Stomach (tissue), 8 donors: ENCODE measurements at regions not wholly inside any gene's neighbourhood (a gene's known extent, or its start where the extent isn't known, plus 50 kb on each side); places are given as distances from the start of the nearest gene placed in this dataset.

Source experiments
- DNase-seq, 2 donors: peaks; one replicate each; pipeline versions ENCODE4 v3.0.0 to v3.0.0-alpha.2; 2013 to 2019
- H3K27ac ChIP-seq, 5 donors: fragments of 200-600 bp in 4 of 5; sonication (generic) in 4 of 5; one replicate each; pipeline ENCODE4 v1.5.1; 2013 to 2019; ENCODE audit warnings: mild to moderate bottlenecking in 1 of 5, moderate library complexity in 1 of 5
- H3K27me3 ChIP-seq, 3 donors: fragments of 200-600 bp; sonication (generic); one replicate each; pipeline ENCODE4 v1.5.1; 2017 to 2019; ENCODE audit warnings: mixed run types in 1 of 3
- H3K36me3 ChIP-seq, 4 donors: fragments of 200-600 bp; sonication (generic); 1 replicate in 3 of 4; 2 replicates in 1 of 4; pipeline ENCODE4 v1.5.1; 2016 to 2019
- H3K4me1 ChIP-seq, 4 donors: fragments of 200-600 bp; sonication (generic); one replicate each; pipeline ENCODE4 v1.5.1; 2016 to 2019
- H3K4me3 ChIP-seq, 4 donors: fragments of 200-600 bp; sonication (generic) in 3 of 4; one replicate each; pipeline ENCODE4 v1.5.1; 2016 to 2019; ENCODE audit warnings: mild to moderate bottlenecking in 1 of 4
- H3K9me3 ChIP-seq, 4 donors: fragments of 200-600 bp; sonication (generic); one replicate each; pipeline ENCODE4 v1.5.1; 2016 to 2019
- CTCF ChIP-seq, 7 experiments: fragments of 450-650 bp in 4 of 7; fragments of 200-600 bp in 3 of 7; sonication (generic) in 3 of 7; IDR thresholded peaks; one replicate each; pipeline ENCODE4 v1.5.1; 2016 to 2019; ENCODE audit warnings: antibody characterized with exemption in 7 of 7, control low read depth in 2 of 7, mild to moderate bottlenecking in 1 of 7
- EP300 ChIP-seq: sonication (generic); formaldehyde crosslinking; IDR thresholded peaks from one replicate; pipeline ENCODE4 v1.6.1; 2017; ENCODE audit warnings: antibody characterized with exemption
- POLR2A ChIP-seq, 4 donors: fragments of 450-650 bp; IDR thresholded peaks; one replicate each; pipeline ENCODE4 v1.6.1; 2016; ENCODE audit warnings: antibody characterized with exemption in 4 of 4, control low read depth in 2 of 4, mild to moderate bottlenecking in 1 of 4, moderate library complexity in 1 of 4
- POLR2AphosphoS5 ChIP-seq, 3 donors: sonication (generic); formaldehyde crosslinking; IDR thresholded peaks; one replicate each; pipeline ENCODE4 v1.6.1; 2016; ENCODE audit warnings: antibody characterized with exemption in 3 of 3
- WGBS, 5 donors: extraction: QIAGEN DNeasy Blood & Tissue Kit in 3 of 5; methylation state at CpG; one replicate each; pipeline versions ENCODE4 v1.1.5 to v1.1.7; 2013 to 2018; 5-methylcytosine and 5-hydroxymethylcytosine counted together
- intact Hi-C: fragments of 100-400 bp; cut with DNase I; formaldehyde crosslinking; loops from one replicate; pipeline ENCODE4 v1.15.1; 2023; ENCODE audit warnings: low total_unique reads
- donor health status: healthy with polysubstance abuse.
- donor health status: Bipolar disorder and iron deficiency.
- donor health status: healthy.

- Histone ChIP-seq H3K4me3 (no peak overlapping the region), H3K9me3 (no peaks in the 10 kb centered on the region), H3K4me1 (peaks cover 0 to 6% (median 0%) of the 10 kb centered on the region in 4 donors), H3K36me3 (no peaks in the 10 kb centered on the region), H3K27ac (no peak overlapping the region), H3K27me3 (peaks cover 0 to 2% (median 0%) of the 10 kb centered on the region in 3 donors)
- intact Hi-C loops: no loop called here
- WGBS, 5 donors: 76 to 89% (median 79%) methylated on average over 5 of the region's 5 CpGs
- peak in 1 of 2 donors; percentile 55 for DNase-seq
- no peak for TF ChIP-seq POLR2AphosphoS5 (IDR thresholded peaks at IDR 0.05)
- TF ChIP-seq CTCF (IDR thresholded peaks at IDR 0.05): no peak
- TF ChIP-seq POLR2A (IDR thresholded peaks at IDR 0.05): no peak
- TF ChIP-seq EP300: no peak
Observed at GRCh38 chr5:171659896-171660295, 125.7 kb upstream of the SMIM23 start.

- no peak overlapping the region for H3K27ac ChIP-seq
- no peaks in the 10 kb centered on the region for H3K27me3 ChIP-seq
- 69 to 85% (median 79%) methylated on average over 7 to 9 of the region's 9 CpGs for WGBS, 5 donors
- H3K36me3 ChIP-seq: no peaks in the 10 kb centered on the region
- peaks cover 0 to 6% (median 0%) of the 10 kb centered on the region in 4 donors for H3K4me1 ChIP-seq
- DNase-seq: peak in 1 of 2 donors; percentile 28
- H3K9me3 ChIP-seq: no peaks in the 10 kb centered on the region
- H3K4me3 ChIP-seq: no peak overlapping the region
- no peak for TF ChIP-seq CTCF (IDR thresholded peaks at IDR 0.05)
- no peak for TF ChIP-seq POLR2AphosphoS5 (IDR thresholded peaks at IDR 0.05)
- TF ChIP-seq POLR2A (IDR thresholded peaks at IDR 0.05): no peak
- no peak for TF ChIP-seq EP300
- intact Hi-C loops: no loop called here
Observed at GRCh38 chr5:171660434-171660833, 125.2 kb upstream of the SMIM23 start.

GRCh38 chr5:171661143-171661542, 124.5 kb upstream of the SMIM23 start:
- Histone ChIP-seq H3K4me1 (peaks cover 0 to 6% (median 0%) of the 10 kb centered on the region in 4 donors), H3K27ac (no peak overlapping the region), H3K27me3 (peaks cover 0 to 2% (median 1%) of the 10 kb centered on the region in 3 donors), H3K4me3 (no peak overlapping the region), H3K9me3 (no peaks in the 10 kb centered on the region), H3K36me3 (no peaks in the 10 kb centered on the region)
- TF ChIP-seq POLR2A (IDR thresholded peaks at IDR 0.05) (no peak), CTCF (IDR thresholded peaks at IDR 0.05) (no peak), EP300 (no peak), POLR2AphosphoS5 (IDR thresholded peaks at IDR 0.05) (no peak)
- intact Hi-C loops: no loop called here
- DNase-seq: peak in 1 of 2 donors; percentile 45
- 32 to 47% (median 41%) methylated on average over 2 of the region's 2 CpGs for WGBS, 5 donors

GRCh38 chr5:171663311-171664085, 122.1 kb upstream of the SMIM23 start:
- Histone ChIP-seq H3K4me1 (peaks cover 0 to 12% (median 2%) of the 10 kb centered on the region in 4 donors), H3K27me3 (peaks cover 0 to 21% (median 5%) of the 10 kb centered on the region in 3 donors), H3K27ac (no peak overlapping the region), H3K9me3 (no peaks in the 10 kb centered on the region), H3K4me3 (no peak overlapping the region), H3K36me3 (no peaks in the 10 kb centered on the region)
- WGBS, 5 donors: 79 to 86% (median 83%) methylated on average over 9 of the region's 9 CpGs
- no peak for DNase-seq
- intact Hi-C loops: no loop called here
- TF ChIP-seq POLR2A (IDR thresholded peaks at IDR 0.05) (no peak), POLR2AphosphoS5 (IDR thresholded peaks at IDR 0.05) (no peak), CTCF (IDR thresholded peaks at IDR 0.05) (no peak), EP300 (no peak)
